ENCODE measurements at regions not wholly inside any gene's neighbourhood (a gene's known extent, or its start where the extent isn't known, plus 50 kb on each side); places are given as distances from the start of the nearest gene placed in this dataset.

DNA sequence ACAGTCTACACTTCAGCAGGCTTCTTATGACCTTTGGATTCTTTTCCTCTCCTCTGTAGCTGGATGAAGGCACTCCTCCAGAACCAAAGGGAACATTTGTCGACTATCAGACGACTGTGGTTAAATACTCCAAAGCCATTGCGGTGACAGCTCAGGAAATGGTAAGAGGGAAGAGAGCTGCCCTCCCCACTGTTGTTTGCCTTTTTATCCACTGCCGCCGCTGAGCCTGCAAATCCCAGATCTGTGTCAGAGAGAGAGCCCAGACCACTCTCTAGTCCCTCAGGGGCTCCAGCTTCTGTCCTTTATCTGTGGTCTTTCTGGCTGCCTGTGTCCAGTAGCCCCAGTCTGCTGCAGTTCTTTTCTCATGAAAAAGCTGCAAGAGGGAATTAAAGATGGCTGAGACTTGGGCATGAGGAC, 261.5 kb upstream of the TPM1 start:
- H3K27me3 ChIP-seq (ENCODE audit: insufficient read depth, low read depth, severe bottlenecking): no peaks in the 10 kb centered on the region
- no peak overlapping the region for H3K27ac ChIP-seq
- no peaks in the 10 kb centered on the region for H3K9me3 ChIP-seq (ENCODE audit: severe bottlenecking)
- DNase-seq: no peak
- no peak overlapping the region for H3K4me3 ChIP-seq (ENCODE audit: low read depth, low read length)
- TF ChIP-seq, protein P1, sequence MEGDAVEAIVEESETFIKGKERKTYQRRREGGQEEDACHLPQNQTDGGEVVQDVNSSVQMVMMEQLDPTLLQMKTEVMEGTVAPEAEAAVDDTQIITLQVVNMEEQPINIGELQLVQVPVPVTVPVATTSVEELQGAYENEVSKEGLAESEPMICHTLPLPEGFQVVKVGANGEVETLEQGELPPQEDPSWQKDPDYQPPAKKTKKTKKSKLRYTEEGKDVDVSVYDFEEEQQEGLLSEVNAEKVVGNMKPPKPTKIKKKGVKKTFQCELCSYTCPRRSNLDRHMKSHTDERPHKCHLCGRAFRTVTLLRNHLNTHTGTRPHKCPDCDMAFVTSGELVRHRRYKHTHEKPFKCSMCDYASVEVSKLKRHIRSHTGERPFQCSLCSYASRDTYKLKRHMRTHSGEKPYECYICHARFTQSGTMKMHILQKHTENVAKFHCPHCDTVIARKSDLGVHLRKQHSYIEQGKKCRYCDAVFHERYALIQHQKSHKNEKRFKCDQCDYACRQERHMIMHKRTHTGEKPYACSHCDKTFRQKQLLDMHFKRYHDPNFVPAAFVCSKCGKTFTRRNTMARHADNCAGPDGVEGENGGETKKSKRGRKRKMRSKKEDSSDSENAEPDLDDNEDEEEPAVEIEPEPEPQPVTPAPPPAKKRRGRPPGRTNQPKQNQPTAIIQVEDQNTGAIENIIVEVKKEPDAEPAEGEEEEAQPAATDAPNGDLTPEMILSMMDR (IDR thresholded peaks at IDR 0.05; ENCODE audit: low read depth, low read length): no peak
- H3K36me3 ChIP-seq: peaks cover 5% of the 10 kb centered on the region

DNA sequence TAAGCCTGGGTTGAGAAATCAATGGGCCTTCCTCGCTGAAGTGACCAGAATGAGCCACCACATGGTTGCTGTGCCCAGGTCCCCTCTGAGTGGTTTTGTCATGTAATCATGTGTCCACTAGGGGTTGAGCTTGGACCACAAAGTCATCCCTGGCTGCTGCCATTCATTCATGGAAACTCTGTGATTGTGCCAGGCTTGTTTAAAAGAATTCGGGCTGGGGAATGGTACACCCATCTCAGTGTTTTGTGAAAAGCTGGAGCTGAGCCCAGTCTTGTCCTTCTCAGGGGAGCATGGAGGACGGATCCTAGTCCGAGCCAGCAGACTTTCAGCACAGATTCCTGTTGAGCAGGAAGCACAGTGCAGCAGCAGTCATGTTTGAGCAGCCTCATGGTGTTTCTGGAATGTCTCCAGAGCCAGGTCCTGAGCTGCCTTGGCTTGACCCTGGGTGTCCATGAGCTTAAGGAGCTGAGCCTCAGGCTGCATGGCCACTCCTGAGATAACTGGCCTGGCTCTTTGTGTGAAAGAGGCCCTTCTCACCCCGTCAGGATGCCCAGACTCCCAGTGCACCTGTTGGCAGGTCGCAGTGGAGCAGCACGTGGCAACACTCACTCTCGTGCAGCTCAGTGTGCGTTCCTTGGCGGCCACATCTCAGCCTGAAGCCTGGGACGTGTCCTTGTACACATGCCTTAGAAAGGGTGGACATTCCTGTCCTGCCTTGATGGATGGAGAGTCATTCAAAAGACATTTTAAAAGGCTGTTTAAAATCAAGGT, 260.3 kb upstream of the TPM1 start:
- no peak overlapping the region for H3K27ac ChIP-seq
- no peaks in the 10 kb centered on the region for H3K27me3 ChIP-seq (ENCODE audit: insufficient read depth, low read depth, severe bottlenecking)
- H3K4me3 ChIP-seq (ENCODE audit: low read depth, low read length): no peak overlapping the region
- peak; percentile 67 for DNase-seq
- TF ChIP-seq, protein P1 (IDR thresholded peaks at IDR 0.05; ENCODE audit: low read depth, low read length): peak; percentile 85
- H3K36me3 ChIP-seq: no peaks in the 10 kb centered on the region
- no peaks in the 10 kb centered on the region for H3K9me3 ChIP-seq (ENCODE audit: severe bottlenecking)

DNA sequence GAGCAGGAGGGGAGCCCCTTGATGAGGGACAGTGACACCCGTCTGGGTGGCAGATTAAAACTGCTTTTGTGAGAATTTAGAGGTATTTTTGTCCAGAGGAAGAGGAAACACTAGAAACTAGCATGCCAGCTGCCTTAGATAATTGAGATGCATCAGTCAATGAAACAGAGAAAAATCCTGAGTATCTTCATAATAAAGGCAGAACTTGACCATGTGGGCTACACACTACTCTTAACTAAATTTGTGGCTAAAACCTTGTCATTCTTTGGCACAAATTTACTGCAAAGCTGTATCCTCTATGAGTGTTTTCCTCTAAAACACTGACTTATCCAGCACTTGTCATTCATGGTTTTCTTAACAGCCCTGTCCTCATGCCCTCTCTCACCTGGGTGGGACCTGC, 259.7 kb upstream of the TPM1 start:
- TF ChIP-seq, protein P1 (IDR thresholded peaks at IDR 0.05; ENCODE audit: low read depth, low read length): no peak
- H3K27me3 ChIP-seq (ENCODE audit: insufficient read depth, low read depth, severe bottlenecking): no peaks in the 10 kb centered on the region
- H3K36me3 ChIP-seq: no peaks in the 10 kb centered on the region
- no peak for DNase-seq
- no peaks in the 10 kb centered on the region for H3K9me3 ChIP-seq (ENCODE audit: severe bottlenecking)
- H3K27ac ChIP-seq: no peak overlapping the region
- no peak overlapping the region for H3K4me3 ChIP-seq (ENCODE audit: low read depth, low read length)

DNA sequence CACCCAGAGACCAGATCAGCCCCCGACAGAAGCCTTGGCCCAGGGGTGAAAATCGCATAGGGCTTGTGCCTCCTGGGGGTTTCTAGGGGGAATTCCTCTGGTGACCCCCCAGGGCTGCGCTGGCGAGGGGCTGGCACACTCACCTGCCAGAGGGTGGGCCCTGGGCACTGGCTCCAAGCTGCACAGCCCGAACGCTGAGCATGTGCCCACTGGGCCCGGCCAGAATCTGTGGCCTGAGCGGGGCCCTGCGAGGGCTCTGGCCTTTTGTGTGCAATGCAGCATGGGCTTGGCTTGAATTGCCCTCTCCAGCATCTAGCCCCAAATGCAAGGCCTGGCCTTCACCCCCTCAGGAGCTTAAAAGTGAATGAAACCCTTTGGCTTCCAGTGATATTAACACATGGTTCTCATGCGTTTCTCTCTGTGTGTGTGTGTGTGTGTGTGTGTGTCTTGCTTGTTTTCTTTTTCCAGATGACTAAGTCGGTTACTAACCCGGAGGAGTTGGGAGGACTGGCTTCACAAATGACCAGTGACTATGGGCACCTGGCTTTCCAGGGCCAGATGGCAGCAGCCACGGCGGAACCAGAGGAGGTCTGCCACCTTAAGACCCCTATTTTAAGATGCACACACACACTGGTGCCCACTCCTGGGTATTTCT, 259.1 kb upstream of the TPM1 start:
- Histone ChIP-seq H3K27me3 (ENCODE audit: insufficient read depth, low read depth, severe bottlenecking) (no peaks in the 10 kb centered on the region), H3K27ac (no peak overlapping the region), H3K36me3 (no peaks in the 10 kb centered on the region), H3K4me3 (ENCODE audit: low read depth, low read length) (no peak overlapping the region), H3K9me3 (ENCODE audit: severe bottlenecking) (no peaks in the 10 kb centered on the region)
- TF ChIP-seq, protein P1 (IDR thresholded peaks at IDR 0.05; ENCODE audit: low read depth, low read length): no peak
- DNase-seq: no peak

DNA sequence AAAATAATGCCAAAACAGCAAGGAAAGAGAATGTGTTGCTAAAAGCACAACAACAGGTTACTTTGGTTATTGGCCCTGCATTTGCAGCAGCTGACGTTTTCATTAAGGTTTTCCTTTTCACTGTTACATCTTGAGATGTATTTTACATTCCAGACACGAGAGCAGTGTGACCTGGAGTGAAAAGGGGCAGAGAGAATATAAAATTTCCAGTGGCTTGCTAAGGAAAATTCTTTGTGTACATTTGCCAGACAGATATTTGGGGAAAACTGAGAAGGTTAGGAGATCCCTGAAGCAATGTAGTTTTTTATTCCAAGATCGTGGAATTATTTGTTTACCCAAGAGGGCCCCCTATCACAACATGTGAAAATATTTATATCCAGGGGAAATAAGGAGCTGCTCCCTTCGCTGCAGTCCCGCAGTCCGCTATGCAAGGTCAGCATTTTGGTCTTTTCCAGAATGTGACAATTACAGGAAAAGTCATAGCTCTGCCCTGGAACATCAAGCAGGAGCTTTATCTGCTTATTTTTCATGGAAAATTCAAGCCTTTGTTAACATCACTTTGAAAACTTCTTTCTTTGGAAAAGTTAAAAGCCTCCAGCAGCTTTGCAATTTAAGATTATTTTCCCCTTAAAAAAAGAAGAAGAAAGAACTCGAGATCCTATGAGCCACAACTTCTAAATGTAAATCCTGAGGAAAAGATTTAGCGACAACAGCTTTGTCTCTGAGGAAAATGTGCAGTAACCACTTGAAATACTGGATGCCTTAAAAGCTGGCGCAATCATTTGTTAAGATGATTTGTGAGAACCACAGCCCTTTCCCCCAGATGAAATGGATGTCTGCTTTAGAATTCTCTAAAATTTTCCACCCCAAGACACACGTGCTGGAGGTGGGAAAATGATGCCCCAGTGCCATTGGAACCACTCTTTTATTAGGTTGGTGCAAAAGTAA, 256.4 kb upstream of the TPM1 start:
- H3K27me3 ChIP-seq (ENCODE audit: insufficient read depth, low read depth, severe bottlenecking): no peaks in the 10 kb centered on the region
- TF ChIP-seq, protein P1 (IDR thresholded peaks at IDR 0.05; ENCODE audit: low read depth, low read length): no peak
- no peaks in the 10 kb centered on the region for H3K36me3 ChIP-seq
- H3K4me3 ChIP-seq (ENCODE audit: low read depth, low read length): no peak overlapping the region
- H3K27ac ChIP-seq: no peak overlapping the region
- no peaks in the 10 kb centered on the region for H3K9me3 ChIP-seq (ENCODE audit: severe bottlenecking)
- DNase-seq: no peak

Data from WERI-Rb-1 (cell line).